DOHH2 (cell line): ENCODE measurements at regions not wholly inside any gene's neighbourhood (a gene's known extent, or its start where the extent isn't known, plus 50 kb on each side); places are given as distances from the start of the nearest gene placed in this dataset.

Source experiments
- H3F3A ChIP-seq: fragments of 200-600 bp; sonication (generic), shearing (Covaris generic); 2 replicates; pipeline ENCODE4 v1.6.0; 2016; ENCODE audit warnings: antibody characterized with exemption, mild to moderate bottlenecking; ENCODE audit not compliant: control insufficient read depth, insufficient read depth
- H3K27ac ChIP-seq: fragments of 200-600 bp; sonication (generic); 2 replicates; pipeline ENCODE4 v1.5.1; 2014; ENCODE audit warnings: low read depth, mild to moderate bottlenecking, low read length, moderate library complexity
- H3K27me3 ChIP-seq: fragments of 200-600 bp; sonication (generic); 2 replicates; pipeline ENCODE4 v1.6.1; 2014; ENCODE audit warnings: mild to moderate bottlenecking, low read length, mixed read lengths; ENCODE audit not compliant: control insufficient read depth
- H3K36me3 ChIP-seq: fragments of 200-600 bp; sonication (generic); 2 replicates; pipeline ENCODE4 v1.6.1; 2014; ENCODE audit warnings: mild to moderate bottlenecking, low read length, moderate library complexity, mixed read lengths; ENCODE audit not compliant: control insufficient read depth
- H3K4me1 ChIP-seq: fragments of 200-600 bp; sonication (generic); 2 replicates; pipeline ENCODE4 v1.6.1; 2014; ENCODE audit warnings: mild to moderate bottlenecking, low read length, mixed read lengths; ENCODE audit not compliant: control insufficient read depth
- H3K4me2 ChIP-seq: fragments of 200-600 bp; sonication (generic); 2 replicates; pipeline ENCODE4 v1.6.0; 2014; ENCODE audit warnings: mild to moderate bottlenecking, low read length, moderate library complexity
- H3K4me3 ChIP-seq: fragments of 200-600 bp; sonication (generic); 2 replicates; pipeline ENCODE4 v1.5.1; 2014; ENCODE audit warnings: mild to moderate bottlenecking, low read length, mixed read lengths
- H3K79me2 ChIP-seq: fragments of 200-600 bp; sonication (generic); 2 replicates; pipeline ENCODE4 v1.6.1; 2014; ENCODE audit warnings: mild to moderate bottlenecking, low read length, mixed read lengths; ENCODE audit not compliant: control insufficient read depth
- H3K9me2 ChIP-seq: fragments of 200-600 bp; sonication (generic); replicated peaks from 2 replicates; pipeline ENCODE4 v1.6.1; 2014; ENCODE audit warnings: mild to moderate bottlenecking, low read length, mixed read lengths; ENCODE audit not compliant: control insufficient read depth
- H3K9me3 ChIP-seq: fragments of 200-600 bp; sonication (generic); 2 replicates; pipeline ENCODE4 v1.6.1; 2014; ENCODE audit warnings: antibody characterized with exemption, low read length, mixed read lengths; ENCODE audit not compliant: control insufficient read depth, insufficient read depth
- H4K20me1 ChIP-seq: fragments of 200-600 bp; sonication (generic); 2 replicates; pipeline ENCODE4 v1.6.0; 2014; ENCODE audit warnings: low read depth, mild to moderate bottlenecking, antibody characterized with exemption, low read length, moderate library complexity; ENCODE audit not compliant: control insufficient read depth, insufficient read depth
- CTCF ChIP-seq: fragments of 200-600 bp; sonication (generic); IDR thresholded peaks from one replicate; pipeline ENCODE4 v1.5.1; 2014; ENCODE audit warnings: antibody characterized with exemption, mild to moderate bottlenecking, low read depth, low read length; ENCODE audit not compliant: poor library complexity, severe bottlenecking
- EZH2phosphoT487 ChIP-seq: fragments of 200-600 bp; sonication (generic); IDR thresholded peaks from 2 replicates; pipeline ENCODE4 v1.6.1; 2017; ENCODE audit warnings: borderline replicate concordance, mild to moderate bottlenecking, antibody characterized with exemption, low read length, moderate library complexity, mixed read lengths

- Histone ChIP-seq H3K4me1 (no peaks in the 10 kb centered on the region), H3K4me3 (no peak overlapping the region), H3K27ac (no peak overlapping the region), H3K4me2 (no peak overlapping the region), H4K20me1 (no peaks in the 10 kb centered on the region), H3K9me2 (no peaks in the 10 kb centered on the region), H3K9me3 (no peaks in the 10 kb centered on the region; the same call in 1 of the 2 replicates), H3K79me2 (no peaks in the 10 kb centered on the region), H3F3A (no peaks in the 10 kb centered on the region), H3K36me3 (no peaks in the 10 kb centered on the region), H3K27me3 (no peaks in the 10 kb centered on the region)
- TF ChIP-seq EZH2phosphoT487: no peak
- TF ChIP-seq CTCF: no peak
Observed at GRCh38 chr16:76784530-76784929, 406.5 kb upstream of the MON1B start.

DNA sequence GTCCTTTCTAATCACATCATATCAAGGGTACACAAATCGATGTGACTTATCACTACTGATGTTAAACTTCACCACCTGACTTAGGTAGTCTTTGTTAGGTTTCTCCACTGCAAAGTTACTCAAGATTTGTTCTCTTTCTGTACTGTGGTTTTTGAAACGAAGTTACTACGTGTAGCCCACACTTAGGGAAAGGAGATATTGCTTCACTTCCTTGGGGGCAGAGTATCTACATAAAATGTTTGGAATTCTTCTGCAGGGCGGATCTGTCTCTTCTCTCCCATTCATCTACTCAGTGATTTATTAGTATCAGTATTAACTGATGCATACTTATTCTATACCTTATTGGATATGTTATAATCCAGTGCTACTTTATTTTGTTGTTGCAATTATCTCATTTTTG lies 403.6 kb upstream of the MON1B start:
- no peak overlapping the region for H3K27ac ChIP-seq
- H3K27me3 ChIP-seq: no peaks in the 10 kb centered on the region
- no peaks in the 10 kb centered on the region for H3F3A ChIP-seq
- H3K4me3 ChIP-seq: no peak overlapping the region
- no peak overlapping the region for H3K4me2 ChIP-seq
- H4K20me1 ChIP-seq: no peaks in the 10 kb centered on the region
- no peaks in the 10 kb centered on the region; the same call in 1 of the 2 replicates for H3K9me3 ChIP-seq
- TF ChIP-seq CTCF (no peak), EZH2phosphoT487 (no peak)
- no peaks in the 10 kb centered on the region for H3K36me3 ChIP-seq
- H3K79me2 ChIP-seq: no peaks in the 10 kb centered on the region
- H3K4me1 ChIP-seq: no peaks in the 10 kb centered on the region
- H3K9me2 ChIP-seq: no peaks in the 10 kb centered on the region

DNA sequence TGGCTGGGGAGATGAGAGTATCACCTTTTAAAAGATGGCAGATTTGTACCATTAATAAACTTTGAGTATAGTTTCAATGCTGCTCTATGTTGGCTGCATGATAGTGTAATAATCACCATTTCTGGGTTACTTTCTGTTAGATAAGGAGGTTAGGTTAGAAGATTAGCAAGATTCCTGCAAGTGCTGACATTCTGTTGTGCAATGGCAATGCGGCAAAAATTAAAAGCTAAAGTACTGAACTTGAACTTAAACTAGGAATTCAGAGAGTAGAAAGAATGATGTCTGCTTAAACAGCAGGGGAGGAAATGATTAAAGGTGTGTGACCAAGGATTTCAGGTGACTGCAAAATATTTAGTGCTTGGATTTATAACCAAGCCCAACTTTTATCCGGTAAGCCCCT lies 399.8 kb upstream of the MON1B start:
- Histone ChIP-seq H3K27ac (no peak overlapping the region), H3K4me3 (no peak overlapping the region), H3K4me1 (no peaks in the 10 kb centered on the region), H3K27me3 (no peaks in the 10 kb centered on the region), H3K4me2 (no peak overlapping the region), H3F3A (no peaks in the 10 kb centered on the region), H4K20me1 (no peaks in the 10 kb centered on the region), H3K36me3 (no peaks in the 10 kb centered on the region), H3K9me3 (no peaks in the 10 kb centered on the region), H3K79me2 (no peaks in the 10 kb centered on the region), H3K9me2 (no peaks in the 10 kb centered on the region)
- TF ChIP-seq EZH2phosphoT487: no peak
- TF ChIP-seq CTCF: no peak

DNA sequence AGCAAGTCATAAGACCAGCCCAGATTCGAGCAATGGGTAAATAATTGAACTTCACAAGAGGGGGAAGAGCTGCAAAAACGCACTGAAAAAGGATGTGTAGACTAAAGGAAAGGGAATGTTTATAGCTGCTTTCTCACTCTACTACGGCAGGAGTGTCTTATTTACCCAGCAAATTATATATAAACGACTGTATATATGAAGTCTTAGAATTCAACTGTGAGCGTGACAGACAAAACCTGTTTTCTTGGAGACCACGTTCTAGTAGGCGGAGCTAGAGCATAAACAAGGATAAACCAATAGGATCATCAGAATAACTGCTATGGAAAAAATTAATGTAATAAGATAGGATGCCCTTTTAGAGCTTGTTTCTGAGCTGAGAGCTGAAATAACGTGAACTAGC lies 394.6 kb upstream of the MON1B start:
- Histone ChIP-seq H3K27me3 (no peaks in the 10 kb centered on the region), H3K9me3 (no peaks in the 10 kb centered on the region), H4K20me1 (no peaks in the 10 kb centered on the region), H3K4me2 (no peak overlapping the region), H3K79me2 (no peaks in the 10 kb centered on the region), H3K4me1 (no peaks in the 10 kb centered on the region), H3K9me2 (no peaks in the 10 kb centered on the region), H3F3A (no peaks in the 10 kb centered on the region), H3K36me3 (no peaks in the 10 kb centered on the region), H3K27ac (no peak overlapping the region), H3K4me3 (no peak overlapping the region)
- TF ChIP-seq EZH2phosphoT487: no peak
- no peak for TF ChIP-seq CTCF
